Activated naive CD8-positive, alpha-beta T cell treated with anti-CD3 and anti-CD28 coated beads, Interleukin-2, amount 50 U/mL, for 24 hours (primary cell): ENCODE measurements at regions not wholly inside any gene's neighbourhood (a gene's known extent, or its start where the extent isn't known, plus 50 kb on each side); places are given as distances from the start of the nearest gene placed in this dataset.
"Not testable (repeated sequence)": the region's sequence is repeated elsewhere in the genome, so short reads cannot be mapped to it uniquely, and the experiment has no call there.

Experiments used
- ATAC-seq: fragments of 150-1000 bp; cut with Tn5 transposase; one replicate; pipeline ENCODE4 v1.10.0; 2021
- DNase-seq: peaks from one replicate; pipeline ENCODE4 v3.0.0; 2021
- H3K27ac Mint-ChIP-seq: one replicate; pipeline ENCODE4 v1.8.0; 2021; ENCODE audit warnings: mild to moderate bottlenecking, mixed read lengths
- H3K27me3 Mint-ChIP-seq: one replicate; pipeline ENCODE4 v1.8.0; 2021; ENCODE audit warnings: mixed read lengths
- H3K36me3 Mint-ChIP-seq: one replicate; pipeline ENCODE4 v1.8.0; 2021; ENCODE audit warnings: low read depth, mixed read lengths
- H3K4me1 Mint-ChIP-seq: one replicate; pipeline ENCODE4 v1.8.0; 2021; ENCODE audit warnings: mixed read lengths
- H3K4me3 Mint-ChIP-seq: one replicate; pipeline ENCODE4 v1.8.0; 2021; ENCODE audit warnings: mild to moderate bottlenecking, moderate library complexity, mixed read lengths
- H3K9me3 Mint-ChIP-seq: one replicate; pipeline ENCODE4 v1.8.0; 2021; ENCODE audit warnings: mixed read lengths

DNA sequence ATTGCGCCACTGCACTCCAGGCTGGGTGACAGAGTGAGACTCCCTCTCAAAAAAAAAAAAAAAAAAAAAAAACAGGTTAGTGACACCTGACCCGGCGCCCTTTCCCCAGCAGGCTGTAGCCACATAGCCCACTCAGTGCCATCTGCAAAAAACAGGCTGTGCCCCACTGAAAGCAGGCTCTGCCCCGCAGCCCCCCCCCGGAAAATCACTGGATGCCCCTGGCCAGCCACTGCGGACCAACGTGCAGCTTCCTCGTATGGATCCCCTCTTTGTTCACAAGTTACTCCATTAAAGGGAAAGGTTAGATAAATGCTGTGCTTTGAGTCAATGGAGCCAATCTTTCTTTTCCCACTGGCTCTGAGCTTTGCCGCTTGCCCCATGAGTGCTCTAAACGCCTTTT, 660.3 kb downstream of the TBC1D22A start:
- ATAC-seq: no peak
- Mint-ChIP-seq H3K36me3 (no peaks in the 10 kb centered on the region), H3K9me3 (no peaks in the 10 kb centered on the region), H3K27me3 (peaks cover 16% of the 10 kb centered on the region), H3K4me1 (no peaks in the 10 kb centered on the region), H3K4me3 (no peak overlapping the region), H3K27ac (no peak overlapping the region)
- DNase-seq: no peak

DNA sequence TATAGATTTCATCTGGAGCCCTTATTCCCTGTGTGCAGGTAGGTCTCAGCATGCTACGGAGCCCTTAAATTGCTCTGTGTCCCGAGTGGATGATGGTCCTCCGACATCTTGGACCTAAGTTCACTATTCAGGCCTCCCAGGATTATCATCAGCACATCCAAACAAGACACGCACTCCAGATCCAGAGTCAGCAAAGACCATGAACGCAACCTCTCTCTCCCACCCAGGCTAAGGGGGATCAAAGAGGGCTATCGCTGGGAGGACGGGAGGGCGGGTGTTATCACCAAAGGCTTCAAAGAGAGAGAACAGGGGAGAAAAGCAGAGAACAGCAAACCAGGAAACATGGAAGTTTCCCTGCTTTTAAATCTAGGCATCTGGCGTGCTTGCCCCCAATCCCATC, 659.4 kb downstream of the TBC1D22A start:
- Mint-ChIP-seq H3K4me1 (no peaks in the 10 kb centered on the region), H3K27me3 (peaks cover 14% of the 10 kb centered on the region), H3K27ac (no peak overlapping the region), H3K4me3 (no peak overlapping the region), H3K9me3 (peaks cover 5% of the 10 kb centered on the region), H3K36me3 (no peaks in the 10 kb centered on the region)
- DNase-seq: no peak
- ATAC-seq: no peak

DNA sequence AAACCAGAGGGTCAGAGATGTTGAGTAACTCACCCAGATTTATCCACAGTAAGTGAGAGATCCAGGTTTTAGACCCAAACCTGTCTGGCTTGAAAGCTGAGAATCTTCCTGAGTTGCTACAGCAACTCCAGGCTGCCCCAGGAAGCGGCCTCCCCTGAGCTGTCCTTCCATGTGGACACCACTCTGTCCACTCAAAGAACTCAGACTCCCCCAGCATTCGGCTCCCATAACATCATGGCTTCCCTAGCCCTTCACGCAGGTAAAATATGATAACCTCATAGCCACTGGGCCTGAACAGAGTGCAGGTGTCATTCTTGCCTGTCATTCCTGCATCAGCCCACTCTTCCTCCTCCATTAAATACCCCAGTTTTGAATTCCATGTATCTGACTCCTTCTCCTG, 657.8 kb downstream of the TBC1D22A start:
- Mint-ChIP-seq H3K27ac (no peak overlapping the region), H3K4me3 (no peak overlapping the region), H3K4me1 (no peaks in the 10 kb centered on the region), H3K27me3 (peaks cover 14% of the 10 kb centered on the region), H3K36me3 (no peaks in the 10 kb centered on the region), H3K9me3 (peaks cover 9% of the 10 kb centered on the region)
- ATAC-seq: no peak
- no peak for DNase-seq

DNA sequence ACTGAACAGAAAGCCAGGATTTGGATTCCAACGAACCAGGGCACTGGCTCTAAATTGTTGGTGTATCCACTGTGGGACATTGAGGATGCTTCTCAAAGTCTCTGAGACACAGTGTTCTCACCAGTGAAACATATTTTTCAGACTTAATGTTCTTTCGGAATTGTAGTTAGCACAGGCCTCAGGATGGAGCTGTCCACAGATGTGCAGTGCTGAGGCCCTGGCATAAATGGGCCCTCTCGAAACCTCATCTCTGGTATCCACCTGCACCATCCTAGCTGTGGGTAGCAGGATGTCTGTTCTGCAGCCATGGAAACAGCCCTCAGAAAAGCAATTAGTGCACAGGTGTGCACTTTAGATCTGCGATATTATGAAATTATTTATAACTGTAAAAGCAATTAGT, 656.8 kb downstream of the TBC1D22A start:
- Mint-ChIP-seq H3K4me3 (no peak overlapping the region), H3K27me3 (peaks cover 14% of the 10 kb centered on the region), H3K4me1 (no peaks in the 10 kb centered on the region), H3K36me3 (no peaks in the 10 kb centered on the region), H3K27ac (no peak overlapping the region), H3K9me3 (peaks cover 9% of the 10 kb centered on the region)
- no peak for DNase-seq
- ATAC-seq: no peak

DNA sequence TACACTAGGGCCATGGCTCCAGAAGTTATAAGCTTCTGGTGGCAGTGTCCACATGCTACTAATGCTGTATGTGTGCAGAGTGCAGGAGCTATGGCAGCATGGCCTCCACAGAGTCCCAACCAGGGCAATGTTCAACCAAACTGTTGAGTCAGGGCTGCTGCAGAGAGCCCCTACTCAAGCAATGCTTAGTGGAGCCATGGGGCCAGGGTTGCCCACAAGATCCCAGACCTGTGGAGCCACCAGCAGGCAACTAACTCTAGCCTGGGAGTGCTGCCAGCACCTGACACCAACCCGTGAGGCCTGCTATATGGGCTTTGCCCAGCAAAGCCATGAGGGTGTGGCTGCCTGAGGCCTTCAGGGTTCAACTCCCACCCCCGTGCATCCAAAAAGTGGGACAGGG, 655.2 kb downstream of the TBC1D22A start:
- Mint-ChIP-seq H3K4me3 (no peak overlapping the region), H3K9me3 (peaks cover 9% of the 10 kb centered on the region)
- ATAC-seq: no peak

DNA sequence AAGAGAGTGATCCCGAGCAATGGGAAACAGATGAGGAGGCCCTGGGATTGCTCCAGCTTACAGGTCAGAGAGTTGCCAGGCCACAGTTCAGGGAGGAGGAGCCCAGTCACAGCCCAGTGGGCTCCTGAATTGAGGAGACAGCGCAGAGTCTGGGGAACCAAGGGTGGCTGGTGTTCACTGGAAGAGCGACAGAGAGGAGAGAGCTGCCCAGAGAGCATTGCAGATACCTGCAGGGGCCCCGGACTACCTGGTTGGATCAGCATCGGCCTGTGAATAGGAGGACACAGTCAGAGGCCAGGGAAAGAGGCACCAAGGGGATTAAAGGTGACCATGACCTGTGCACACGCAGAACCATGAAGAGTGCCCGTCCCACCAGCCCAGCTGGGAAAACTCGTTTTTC, 648.6 kb downstream of the TBC1D22A start:
- Mint-ChIP-seq H3K27ac (no peak overlapping the region), H3K36me3 (no peaks in the 10 kb centered on the region), H3K4me3 (no peak overlapping the region), H3K27me3 (peaks cover 7% of the 10 kb centered on the region), H3K9me3 (no peaks in the 10 kb centered on the region), H3K4me1 (no peaks in the 10 kb centered on the region)
- no peak for ATAC-seq
- no peak for DNase-seq

More for the DNA sequence above, 655.2 kb downstream of the TBC1D22A start:
- Mint-ChIP-seq H3K36me3 (no peaks in the 10 kb centered on the region), H3K27me3 (peaks cover 12% of the 10 kb centered on the region), H3K4me1 (no peaks in the 10 kb centered on the region), H3K27ac (no peak overlapping the region)
- no peak for DNase-seq

DNA sequence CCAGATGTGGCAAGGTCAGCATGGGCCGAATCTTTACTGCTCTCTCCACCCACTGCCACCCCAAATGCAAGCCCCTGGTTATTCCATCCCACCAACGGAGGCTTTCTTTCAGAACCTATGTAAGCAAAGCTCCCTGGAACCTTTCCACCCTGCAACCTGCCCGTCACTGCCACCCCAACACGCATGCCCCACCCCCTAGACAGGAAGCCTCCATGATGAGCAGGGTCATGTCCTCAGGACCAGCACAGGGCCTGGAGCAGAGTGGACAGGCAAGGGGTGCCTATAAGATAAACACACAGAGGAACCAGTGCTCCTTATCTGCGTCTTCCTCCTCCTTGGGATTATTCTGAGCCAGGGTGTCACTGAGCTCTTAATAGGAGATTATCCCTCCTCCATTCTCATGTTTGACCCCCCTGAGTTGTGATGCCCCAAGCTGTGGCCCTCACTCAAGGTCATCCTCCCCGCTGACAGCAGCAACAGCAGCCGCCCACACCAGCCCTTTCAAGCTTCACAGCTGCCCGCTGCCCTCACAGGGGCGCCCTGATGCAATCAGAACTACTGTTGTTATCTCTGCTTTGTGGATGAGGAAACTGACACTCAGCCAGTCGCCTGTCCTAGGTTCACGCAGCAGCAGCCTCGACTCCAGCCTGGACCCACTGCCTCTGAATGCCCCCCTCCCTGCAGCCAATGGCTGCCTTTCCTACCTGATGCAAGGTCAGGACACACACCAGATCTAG, 647.3 kb downstream of the TBC1D22A start:
- no peak for DNase-seq
- no peak overlapping the region for H3K27ac Mint-ChIP-seq
- H3K36me3 Mint-ChIP-seq: no peaks in the 10 kb centered on the region
- H3K4me1 Mint-ChIP-seq: no peaks in the 10 kb centered on the region
- H3K27me3 Mint-ChIP-seq: peaks cover 7% of the 10 kb centered on the region
- no peaks in the 10 kb centered on the region for H3K9me3 Mint-ChIP-seq
- ATAC-seq: no peak
- no peak overlapping the region for H3K4me3 Mint-ChIP-seq

DNA sequence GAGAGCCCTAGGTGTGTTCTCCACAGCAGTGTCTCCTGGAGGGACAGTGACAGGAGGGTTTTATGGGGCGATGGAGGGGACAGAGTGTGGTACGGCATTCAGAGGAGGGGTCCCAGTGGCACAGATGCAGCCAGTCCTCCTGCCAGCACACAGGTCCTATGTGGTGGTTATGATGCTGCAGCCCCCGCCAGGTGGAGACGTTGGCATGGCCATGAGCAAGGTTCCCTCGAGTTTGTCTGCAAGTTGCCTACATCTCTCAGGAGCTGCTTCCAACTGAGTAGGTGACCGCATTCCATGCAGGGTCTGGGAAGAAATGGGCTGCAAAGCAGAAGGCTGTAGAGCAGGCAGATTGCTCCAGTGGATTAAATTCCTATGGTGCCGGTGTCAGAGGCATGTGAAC, 646.0 kb downstream of the TBC1D22A start:
- Mint-ChIP-seq H3K27me3 (peaks cover 7% of the 10 kb centered on the region), H3K27ac (no peak overlapping the region), H3K4me1 (no peaks in the 10 kb centered on the region), H3K9me3 (no peaks in the 10 kb centered on the region), H3K36me3 (no peaks in the 10 kb centered on the region), H3K4me3 (no peak overlapping the region)
- no peak for ATAC-seq
- DNase-seq: no peak

DNA sequence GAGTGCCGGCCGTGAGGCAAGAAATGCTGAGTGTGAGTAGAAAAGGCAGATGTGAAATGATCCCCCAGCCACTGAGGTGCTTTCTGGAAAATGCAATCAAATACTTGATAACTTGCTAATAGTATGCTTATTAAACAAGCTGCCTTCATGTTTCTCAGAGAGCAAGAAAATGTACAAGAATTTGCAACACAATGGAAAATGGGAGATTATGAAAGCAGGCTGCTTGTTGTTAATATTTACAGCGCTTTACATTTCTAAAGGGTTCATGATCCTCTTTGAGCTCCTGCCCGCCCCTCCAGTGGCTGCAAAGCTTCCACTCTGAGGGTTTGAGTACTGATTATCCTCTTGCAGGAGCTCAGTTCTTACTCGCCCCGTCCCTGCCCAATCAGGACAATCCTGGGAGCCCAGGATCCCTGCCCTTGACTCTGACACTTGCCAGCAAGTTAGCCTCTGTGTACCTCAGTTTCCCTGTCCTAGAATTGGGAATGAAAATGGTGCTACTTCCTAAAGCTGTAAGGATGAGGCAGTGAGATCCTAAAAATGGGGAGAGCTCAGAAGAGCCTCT, 645.1 kb downstream of the TBC1D22A start:
- H3K4me1 Mint-ChIP-seq: no peaks in the 10 kb centered on the region
- H3K4me3 Mint-ChIP-seq: no peak overlapping the region
- no peaks in the 10 kb centered on the region for H3K36me3 Mint-ChIP-seq
- H3K27me3 Mint-ChIP-seq: peaks cover 4% of the 10 kb centered on the region
- no peak for ATAC-seq
- no peak overlapping the region for H3K27ac Mint-ChIP-seq
- no peaks in the 10 kb centered on the region for H3K9me3 Mint-ChIP-seq
- DNase-seq: no peak

DNA sequence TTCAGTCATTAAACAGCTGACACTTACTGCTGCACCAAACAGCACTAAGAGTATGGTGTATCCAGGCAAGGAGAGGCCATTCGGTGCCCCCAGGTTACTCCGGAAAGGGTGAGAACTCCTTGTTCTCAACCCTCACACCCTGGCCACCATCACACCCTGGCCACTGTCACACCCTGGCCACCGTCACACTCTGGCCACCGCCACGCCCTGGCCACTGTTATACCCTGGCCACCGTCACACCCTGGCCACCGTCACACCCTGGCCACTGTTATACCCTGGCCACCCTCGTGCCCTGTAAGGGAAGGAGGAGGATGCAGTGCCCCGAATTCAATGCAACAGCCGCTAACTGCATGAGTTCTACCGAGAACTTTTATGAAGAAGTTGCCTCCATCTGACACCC, 644.4 kb downstream of the TBC1D22A start:
- no peaks in the 10 kb centered on the region for H3K4me1 Mint-ChIP-seq
- ATAC-seq: no peak
- H3K36me3 Mint-ChIP-seq: no peaks in the 10 kb centered on the region
- no peak for DNase-seq
- H3K9me3 Mint-ChIP-seq: no peaks in the 10 kb centered on the region
- no peak overlapping the region for H3K27ac Mint-ChIP-seq
- no peak overlapping the region for H3K4me3 Mint-ChIP-seq
- peaks cover 4% of the 10 kb centered on the region for H3K27me3 Mint-ChIP-seq

DNA sequence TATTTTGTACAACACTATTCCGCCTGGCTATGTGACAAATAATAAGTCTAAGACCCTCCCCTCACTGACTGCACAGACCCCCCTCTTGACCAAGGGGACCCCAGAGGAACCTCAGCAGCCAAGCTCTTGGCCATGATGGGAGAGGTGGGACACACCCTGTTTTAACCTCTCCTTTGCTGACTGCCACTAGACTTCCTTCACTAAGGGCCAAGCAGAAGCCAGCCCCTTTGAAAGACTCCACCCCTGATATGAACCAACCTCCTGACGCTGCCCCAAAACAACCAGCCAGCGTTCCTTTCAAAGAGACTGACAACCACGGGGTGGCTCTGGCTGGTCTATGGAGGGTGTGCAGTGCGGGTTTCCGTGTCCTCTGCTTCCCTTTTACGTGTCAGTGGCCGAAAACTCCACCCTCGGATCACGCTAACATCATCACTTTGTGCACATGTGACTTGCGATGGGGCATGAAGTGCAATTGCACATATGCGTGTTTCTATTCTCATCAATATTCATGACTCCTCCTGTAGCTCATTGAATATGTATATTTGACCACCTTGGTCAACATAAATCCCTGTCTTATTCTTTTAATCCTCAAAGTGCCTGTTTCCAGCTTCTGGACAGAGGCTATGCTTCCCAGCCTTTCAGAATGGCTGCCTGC, 643.9 kb downstream of the TBC1D22A start:
- Mint-ChIP-seq H3K27ac (no peak overlapping the region), H3K4me1 (no peaks in the 10 kb centered on the region), H3K27me3 (peaks cover 4% of the 10 kb centered on the region), H3K4me3 (no peak overlapping the region), H3K9me3 (no peaks in the 10 kb centered on the region), H3K36me3 (no peaks in the 10 kb centered on the region)
- DNase-seq (no peak), ATAC-seq (no peak)

DNA sequence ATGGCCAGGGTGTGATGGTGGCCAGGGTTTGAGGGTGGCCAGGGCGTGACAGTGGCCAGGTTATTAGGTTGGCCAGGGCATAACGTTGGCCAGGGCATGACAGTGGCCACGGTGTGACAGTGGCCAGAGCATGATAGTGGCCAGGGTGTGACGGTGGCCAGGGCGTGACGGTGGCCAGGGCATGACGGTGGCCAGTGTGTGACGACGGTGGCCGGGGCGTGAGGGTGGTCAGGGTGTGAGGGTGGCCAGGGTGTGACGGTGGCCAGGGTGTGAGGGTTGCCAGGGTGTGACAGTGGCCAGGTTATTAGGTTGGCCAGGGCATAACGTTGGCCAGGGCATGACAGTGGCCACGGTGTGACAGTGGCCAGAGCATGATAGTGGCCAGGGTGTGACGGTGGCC, 642.8 kb downstream of the TBC1D22A start:
- H3K4me1 Mint-ChIP-seq, H3K4me3 Mint-ChIP-seq, H3K27ac Mint-ChIP-seq, H3K27me3 Mint-ChIP-seq, DNase-seq, ATAC-seq, H3K36me3 Mint-ChIP-seq, H3K9me3 Mint-ChIP-seq: not testable (repeated sequence)

DNA sequence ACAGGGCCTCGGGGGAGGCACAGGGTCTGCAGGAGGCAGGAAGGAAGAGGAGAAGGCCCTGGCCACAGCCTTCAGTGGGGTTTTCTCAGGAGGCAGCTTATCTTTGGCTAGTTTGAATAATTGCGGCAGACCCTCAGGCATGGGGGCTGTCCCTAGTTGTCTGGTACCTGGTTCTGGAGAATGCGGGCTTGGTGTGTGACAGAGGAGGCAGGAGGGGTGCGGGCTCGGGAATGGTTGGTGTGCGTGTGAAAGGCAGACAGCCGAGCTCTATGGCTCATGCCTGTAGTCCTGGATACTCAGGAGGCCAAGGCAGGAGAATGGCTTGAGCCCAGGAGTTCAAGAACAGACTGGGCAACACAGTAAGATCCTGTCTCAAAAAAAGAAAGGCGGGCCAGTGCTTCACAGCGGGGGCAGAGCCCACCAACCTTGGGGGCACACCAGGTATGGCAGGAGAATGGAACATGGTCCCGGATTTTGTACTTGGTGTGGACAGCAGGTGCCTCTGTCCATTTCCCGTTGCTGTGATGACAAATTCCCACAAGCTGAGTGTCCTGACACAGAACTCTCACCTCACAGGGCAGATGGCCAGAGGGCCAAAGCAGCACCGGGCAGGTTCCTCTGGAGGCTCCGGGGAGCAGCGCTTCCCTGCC, 640.6 kb downstream of the TBC1D22A start:
- Mint-ChIP-seq H3K27me3 (no peaks in the 10 kb centered on the region), H3K4me3 (no peak overlapping the region), H3K4me1 (no peaks in the 10 kb centered on the region), H3K36me3 (no peaks in the 10 kb centered on the region), H3K9me3 (no peaks in the 10 kb centered on the region), H3K27ac (no peak overlapping the region)
- no peak for DNase-seq
- no peak for ATAC-seq

DNA sequence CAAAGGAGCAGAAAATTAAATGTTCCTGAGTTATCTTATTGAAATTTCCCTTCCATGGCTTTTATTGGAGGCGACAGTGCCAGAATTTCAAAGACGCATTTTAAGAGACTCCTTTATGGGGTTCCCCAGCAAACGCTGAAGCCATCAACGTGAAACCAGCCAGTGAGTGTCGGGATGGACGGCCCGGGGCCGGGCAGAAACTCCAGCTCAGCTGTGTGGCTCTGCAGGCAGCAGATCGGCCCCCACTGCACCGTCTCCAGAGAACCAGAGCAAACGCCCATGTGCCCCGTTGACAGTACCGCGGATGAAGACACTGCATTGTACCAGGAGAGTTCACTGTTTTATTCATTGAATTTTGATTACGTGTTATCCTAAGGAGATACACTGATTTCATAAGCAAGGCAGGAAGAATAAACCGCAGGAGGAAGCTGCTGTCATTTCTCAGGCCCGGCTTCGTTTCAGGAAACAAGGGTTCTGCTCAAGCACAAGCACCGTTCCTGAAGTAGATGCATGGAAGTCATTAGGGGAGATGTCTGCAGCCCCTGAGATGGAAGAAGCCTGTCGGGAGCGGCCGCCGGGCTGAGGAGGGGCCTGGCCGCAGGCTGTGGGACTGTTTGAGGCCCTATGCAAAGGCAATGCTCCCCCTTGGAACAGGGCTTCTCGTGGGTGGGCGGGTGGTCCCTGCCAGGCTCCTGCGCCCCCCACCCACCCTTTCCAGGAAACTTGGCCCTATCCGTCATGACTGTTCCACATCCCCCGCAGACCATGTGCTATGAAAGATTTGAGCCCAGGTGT, 639.7 kb downstream of the TBC1D22A start:
- no peaks in the 10 kb centered on the region for H3K4me1 Mint-ChIP-seq

More for the DNA sequence above, 639.7 kb downstream of the TBC1D22A start:
- Mint-ChIP-seq H3K36me3 (no peaks in the 10 kb centered on the region), H3K9me3 (no peaks in the 10 kb centered on the region), H3K27ac (no peak overlapping the region), H3K4me3 (no peak overlapping the region), H3K27me3 (no peaks in the 10 kb centered on the region)
- DNase-seq: no peak
- no peak for ATAC-seq
